HEK293T (cell line): ENCODE measurements at regions not wholly inside any gene's neighbourhood (a gene's known extent, or its start where the extent isn't known, plus 50 kb on each side); places are given as distances from the start of the nearest gene placed in this dataset.

ENCODE experiments used
- ARNT ChIP-seq: fragments of 450-650 bp; IDR thresholded peaks from 2 replicates; pipeline ENCODE4 v1.6.1; 2017; ENCODE audit warnings: mild to moderate bottlenecking
- BHLHE40 ChIP-seq: fragments of 450-650 bp; IDR thresholded peaks from 2 replicates; pipeline ENCODE4 v1.6.1; 2016; ENCODE audit warnings: mild to moderate bottlenecking, moderate library complexity, borderline replicate concordance
- CTBP1 ChIP-seq: fragments of 450-650 bp; IDR thresholded peaks from 2 replicates; pipeline ENCODE4 v1.6.1; 2016; ENCODE audit warnings: borderline replicate concordance
- ELF4 ChIP-seq: fragments of 450-650 bp; IDR thresholded peaks from 2 replicates; pipeline ENCODE4 v1.6.1; 2017; ENCODE audit warnings: antibody characterized with exemption
- FOXA1 ChIP-seq: fragments of 450-650 bp; IDR thresholded peaks from 2 replicates; pipeline ENCODE4 v1.6.1; 2016; ENCODE audit warnings: mild to moderate bottlenecking
- FOXK2 ChIP-seq: fragments of 450-650 bp; IDR thresholded peaks from 2 replicates; pipeline ENCODE4 v1.6.1; 2016; ENCODE audit warnings: mild to moderate bottlenecking
- FOXM1 ChIP-seq: fragments of 450-650 bp; IDR thresholded peaks from 2 replicates; pipeline ENCODE4 v1.6.1; 2017; ENCODE audit warnings: mild to moderate bottlenecking, borderline replicate concordance
- L3MBTL2 ChIP-seq: fragments of 450-650 bp; conservative IDR thresholded peaks from 2 replicates; pipeline ENCODE4 v1.6.1; 2016; ENCODE audit warnings: mild to moderate bottlenecking
- LEF1 ChIP-seq: fragments of 450-650 bp; IDR thresholded peaks from 2 replicates; pipeline ENCODE4 v1.6.1; 2017; ENCODE audit warnings: mild to moderate bottlenecking, borderline replicate concordance
- NFRKB ChIP-seq: fragments of 450-650 bp; IDR thresholded peaks from 2 replicates; pipeline ENCODE4 v1.6.1; 2016; ENCODE audit warnings: mild to moderate bottlenecking, moderate library complexity
- SP1 ChIP-seq: fragments of 450-650 bp; IDR thresholded peaks from 2 replicates; pipeline ENCODE4 v1.6.1; 2017
- ZNF384 ChIP-seq: fragments of 450-650 bp; IDR thresholded peaks from 2 replicates; pipeline ENCODE4 v1.6.1; 2016

DNA sequence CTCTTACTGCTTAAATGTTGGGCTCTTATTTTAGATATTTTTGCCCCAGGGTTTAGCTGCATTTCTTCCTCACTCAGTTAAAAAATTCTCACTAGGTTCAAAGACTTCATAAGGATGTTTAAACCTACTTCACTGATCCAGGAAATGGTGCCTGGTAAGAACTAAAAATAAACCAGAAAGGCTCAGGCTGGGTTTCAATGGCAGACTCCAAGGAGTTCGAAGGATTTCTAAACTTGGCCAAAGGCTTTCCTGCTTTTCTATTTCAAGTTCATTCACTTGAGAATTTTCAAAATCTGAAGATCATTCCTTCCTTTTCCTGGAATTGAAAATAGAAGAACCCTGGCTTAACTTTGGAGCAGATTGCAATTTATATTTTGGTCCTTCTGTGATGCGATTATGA is 193.0 kb upstream of the MAP1B start:
- no peak for TF ChIP-seq FOXM1
- TF ChIP-seq NFRKB, result no peak
- TF ChIP-seq L3MBTL2, result no peak
- no peak for TF ChIP-seq CTBP1
- no peak for TF ChIP-seq BHLHE40
- no peak for TF ChIP-seq FOXK2
- TF ChIP-seq FOXA1, result no peak
- no peak for TF ChIP-seq ZNF384
- TF ChIP-seq ARNT, result no peak
- TF ChIP-seq LEF1, result no peak
- no peak for TF ChIP-seq ELF4
- no peak for TF ChIP-seq SP1
